ENCODE measurements at regions not wholly inside any gene's neighbourhood (a gene's known extent, or its start where the extent isn't known, plus 50 kb on each side); places are given as distances from the start of the nearest gene placed in this dataset.

GRCh38 chr18:60197671-60198462 is 174.7 kb downstream of the MC4R start:
- no peaks in the 10 kb centered on the region for H3K36me3 ChIP-seq (ENCODE audit: insufficient read depth, low read length)
- no peaks in the 10 kb centered on the region for H3K27me3 ChIP-seq (ENCODE audit: insufficient read depth, low read length, poor library complexity)
- peak overlapping the region; percentile 54 for H3K4me2 ChIP-seq (ENCODE audit: insufficient read depth, low read length)
- peak overlapping the region in 1 of 2 experiments; percentile 1; a peak in 1 of 4 replicates for H3K4me3 ChIP-seq (ENCODE audit: low read depth in 1 of 2, low read length in 2 of 2)
- no peaks in the 10 kb centered on the region for H3K9me3 ChIP-seq (ENCODE audit: insufficient read depth, low read length, severe bottlenecking)
- no peak overlapping the region for H2AFZ ChIP-seq (ENCODE audit: low read depth, low read length)
- peak; percentile 18 for TF ChIP-seq CTCF (IDR thresholded peaks at IDR 0.05; ENCODE audit: borderline replicate concordance, extremely low read depth, low read length, poor library complexity, severe bottlenecking)
- no peak for TF ChIP-seq EZH2 (IDR thresholded peaks at IDR 0.05; ENCODE audit: borderline replicate concordance, low read depth, low read length, severe bottlenecking)
- no peaks in the 10 kb centered on the region for H3K79me2 ChIP-seq (ENCODE audit: insufficient read depth, low read length)
- ATAC-seq (ENCODE audit: insufficient read depth, low read depth), result peak; percentile 82
- peaks cover 38% of the 10 kb centered on the region for H3K4me1 ChIP-seq (ENCODE audit: insufficient read depth, low read length)
- H3K27ac ChIP-seq (ENCODE audit: low read length), result peak overlapping the region; percentile 68
- H3K9ac ChIP-seq (ENCODE audit: low read depth, low read length), result no peak overlapping the region
- DNase-seq, result peak; percentile 48
- H4K20me1 ChIP-seq (ENCODE audit: insufficient read depth, low read length), result no peaks in the 10 kb centered on the region

GRCh38 chr18:60196836-60197606 is 175.6 kb downstream of the MC4R start:
- H3K36me3 ChIP-seq (ENCODE audit: insufficient read depth, low read length), result no peaks in the 10 kb centered on the region
- H2AFZ ChIP-seq (ENCODE audit: low read depth, low read length), result no peak overlapping the region
- no peak overlapping the region for H3K9ac ChIP-seq (ENCODE audit: low read depth, low read length)
- H3K27me3 ChIP-seq (ENCODE audit: insufficient read depth, low read length, poor library complexity), result no peaks in the 10 kb centered on the region
- ATAC-seq (ENCODE audit: insufficient read depth, low read depth) (no peak), DNase-seq (no peak)
- peaks cover 35% of the 10 kb centered on the region for H3K4me1 ChIP-seq (ENCODE audit: insufficient read depth, low read length)
- 0 out of 2 replicates have a peak overlapping the region, but pooled peaks have one; percentile 54 for H3K4me2 ChIP-seq (ENCODE audit: insufficient read depth, low read length)
- no peak for TF ChIP-seq CTCF (IDR thresholded peaks at IDR 0.05; ENCODE audit: borderline replicate concordance, extremely low read depth, low read length, poor library complexity, severe bottlenecking)
- no peak for TF ChIP-seq EZH2 (IDR thresholded peaks at IDR 0.05; ENCODE audit: borderline replicate concordance, low read depth, low read length, severe bottlenecking)
- H3K27ac ChIP-seq (ENCODE audit: low read length), result peak overlapping the region; percentile 68
- H3K4me3 ChIP-seq (ENCODE audit: low read depth in 1 of 2, low read length in 2 of 2), result no peak overlapping the region
- H4K20me1 ChIP-seq (ENCODE audit: insufficient read depth, low read length), result no peaks in the 10 kb centered on the region
- H3K79me2 ChIP-seq (ENCODE audit: insufficient read depth, low read length), result no peaks in the 10 kb centered on the region
- H3K9me3 ChIP-seq (ENCODE audit: insufficient read depth, low read length, severe bottlenecking), result no peaks in the 10 kb centered on the region

- Histone ChIP-seq H3K4me3 (ENCODE audit: low read depth in 1 of 2, low read length in 2 of 2) (no peak overlapping the region), H3K79me2 (ENCODE audit: insufficient read depth, low read length) (no peaks in the 10 kb centered on the region), H3K27ac (ENCODE audit: low read length) (no peak overlapping the region), H3K9me3 (ENCODE audit: insufficient read depth, low read length, severe bottlenecking) (no peaks in the 10 kb centered on the region), H3K4me1 (ENCODE audit: insufficient read depth, low read length) (peaks cover 23% of the 10 kb centered on the region), H3K4me2 (ENCODE audit: insufficient read depth, low read length) (no peak overlapping the region), H4K20me1 (ENCODE audit: insufficient read depth, low read length) (no peaks in the 10 kb centered on the region), H3K36me3 (ENCODE audit: insufficient read depth, low read length) (no peaks in the 10 kb centered on the region), H2AFZ (ENCODE audit: low read depth, low read length) (no peak overlapping the region), H3K9ac (ENCODE audit: low read depth, low read length) (no peak overlapping the region), H3K27me3 (ENCODE audit: insufficient read depth, low read length, poor library complexity) (no peaks in the 10 kb centered on the region)
- ATAC-seq (ENCODE audit: insufficient read depth, low read depth), result no peak
- DNase-seq, result no peak
- no peak for TF ChIP-seq CTCF (IDR thresholded peaks at IDR 0.05; ENCODE audit: borderline replicate concordance, extremely low read depth, low read length, poor library complexity, severe bottlenecking)
- no peak for TF ChIP-seq EZH2 (IDR thresholded peaks at IDR 0.05; ENCODE audit: borderline replicate concordance, low read depth, low read length, severe bottlenecking)
These were observed 178.8 kb downstream of the MC4R start for GRCh38 chr18:60193780-60194179.

Measured in DND-41 (cell line).